ENCODE measurements at regions not wholly inside any gene's neighbourhood (a gene's known extent, or its start where the extent isn't known, plus 50 kb on each side); places are given as distances from the start of the nearest gene placed in this dataset.

DNA sequence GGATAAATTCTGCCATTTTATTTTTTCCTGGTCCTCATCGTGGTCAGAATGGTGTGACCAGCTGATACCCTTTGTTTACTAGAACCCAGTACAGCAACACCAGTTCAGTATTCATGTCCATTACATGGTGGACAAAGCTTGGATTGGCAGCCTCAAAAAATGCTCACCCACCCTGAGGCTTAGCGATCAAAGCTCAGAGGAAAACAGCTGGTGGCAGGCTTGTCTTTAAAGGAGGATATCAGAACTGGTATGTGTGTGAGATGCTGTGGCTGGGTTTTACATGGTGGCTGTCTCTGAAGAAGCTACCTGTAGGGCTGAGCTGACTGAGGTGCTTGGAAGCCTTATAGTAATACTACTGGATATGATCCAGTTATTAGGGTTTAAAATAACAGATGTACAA lies 471.1 kb upstream of the MEX3C start:
- TF ChIP-seq POLR2AphosphoS5 (IDR thresholded peaks at IDR 0.05; ENCODE audit: borderline replicate concordance, low read depth, low read length) (no peak), EZH2 (IDR thresholded peaks at IDR 0.05) (no peak), FOXP2 (optimal IDR thresholded peaks at IDR 0.05; ENCODE audit: control extremely low read depth, extremely low read length, insufficient read depth) (no peak)
